ENCODE measurements at regions not wholly inside any gene's neighbourhood (a gene's known extent, or its start where the extent isn't known, plus 50 kb on each side); places are given as distances from the start of the nearest gene placed in this dataset.

GRCh38 chr5:42884326-42884725 lies 72.6 kb upstream of the SELENOP start:
- 83 to 97% (median 93%) methylated on average over 1 of the region's 1 CpG for WGBS, 4 donors
- ATAC-seq (no peak), DNase-seq (no peak)
- Histone ChIP-seq H3K9me3 (no peaks in the 10 kb centered on the region), H3K27ac (no peak overlapping the region), H3K4me1 (peaks cover 0 to 19% (median 0%) of the 10 kb centered on the region in 12 donors), H3K4me3 (no peak overlapping the region), H3K27me3 (no peaks in the 10 kb centered on the region), H3K36me3 (no peaks in the 10 kb centered on the region)
- intact Hi-C loops (cut with DNase I) = loop anchor here in 7 of 10 donors (5.0 to 10.0 kb wide), 6 partner anchors 72 to 880 kb away; partner anchors contain the start of genes GHR (in 2 of the 7) and SELENOP (in 1 of the 7)
- TF ChIP-seq, protein P1, sequence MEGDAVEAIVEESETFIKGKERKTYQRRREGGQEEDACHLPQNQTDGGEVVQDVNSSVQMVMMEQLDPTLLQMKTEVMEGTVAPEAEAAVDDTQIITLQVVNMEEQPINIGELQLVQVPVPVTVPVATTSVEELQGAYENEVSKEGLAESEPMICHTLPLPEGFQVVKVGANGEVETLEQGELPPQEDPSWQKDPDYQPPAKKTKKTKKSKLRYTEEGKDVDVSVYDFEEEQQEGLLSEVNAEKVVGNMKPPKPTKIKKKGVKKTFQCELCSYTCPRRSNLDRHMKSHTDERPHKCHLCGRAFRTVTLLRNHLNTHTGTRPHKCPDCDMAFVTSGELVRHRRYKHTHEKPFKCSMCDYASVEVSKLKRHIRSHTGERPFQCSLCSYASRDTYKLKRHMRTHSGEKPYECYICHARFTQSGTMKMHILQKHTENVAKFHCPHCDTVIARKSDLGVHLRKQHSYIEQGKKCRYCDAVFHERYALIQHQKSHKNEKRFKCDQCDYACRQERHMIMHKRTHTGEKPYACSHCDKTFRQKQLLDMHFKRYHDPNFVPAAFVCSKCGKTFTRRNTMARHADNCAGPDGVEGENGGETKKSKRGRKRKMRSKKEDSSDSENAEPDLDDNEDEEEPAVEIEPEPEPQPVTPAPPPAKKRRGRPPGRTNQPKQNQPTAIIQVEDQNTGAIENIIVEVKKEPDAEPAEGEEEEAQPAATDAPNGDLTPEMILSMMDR (IDR thresholded peaks at IDR 0.05) = no peak
- no peak for TF ChIP-seq POLR2A (IDR thresholded peaks at IDR 0.05)

DNA sequence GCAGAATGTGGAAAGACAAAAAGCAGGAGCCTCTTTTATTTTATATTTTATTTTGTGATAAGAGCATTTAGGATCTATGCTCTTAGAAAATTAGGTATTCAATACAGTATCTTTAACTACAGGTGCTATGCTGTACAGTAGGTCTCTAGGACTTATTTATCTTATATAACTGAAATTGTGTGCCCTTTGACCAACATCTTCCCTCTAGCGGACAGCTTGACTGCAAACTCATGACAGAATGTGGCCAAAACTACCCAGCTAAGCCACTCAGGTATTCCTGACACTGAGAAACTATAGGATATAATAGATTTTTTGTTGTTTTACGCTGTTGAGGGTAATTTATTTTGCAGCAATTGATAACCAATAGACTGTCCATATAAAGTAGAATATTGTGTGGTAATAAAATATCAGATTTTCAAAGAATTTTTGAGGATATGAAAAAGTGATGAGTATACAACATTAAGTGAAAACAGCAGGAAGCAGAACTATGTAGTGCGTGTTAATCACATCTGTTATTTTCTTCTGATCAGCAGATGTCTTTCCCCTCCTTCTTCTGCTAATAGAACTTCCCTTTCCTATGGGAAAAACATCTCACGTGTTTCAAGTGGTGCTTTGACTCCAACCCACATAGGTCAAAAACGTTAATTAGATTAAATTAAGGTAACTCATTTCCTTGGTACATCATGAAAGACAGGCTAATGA lies 69.9 kb upstream of the SELENOP start:
- TF ChIP-seq, protein P1 (IDR thresholded peaks at IDR 0.05) = no peak
- no peak for TF ChIP-seq POLR2A (IDR thresholded peaks at IDR 0.05)
- ATAC-seq (peak in 2 of 4 donors; percentile 50 to 76), DNase-seq (no peak)
- Histone ChIP-seq H3K4me3 (no peak overlapping the region), H3K27me3 (no peaks in the 10 kb centered on the region), H3K4me1 (peaks cover 0 to 19% (median 0%) of the 10 kb centered on the region in 12 donors), H3K36me3 (no peaks in the 10 kb centered on the region), H3K27ac (peak overlapping the region in 5 of 12 donors; percentile 8 to 70 (median 22)), H3K9me3 (no peaks in the 10 kb centered on the region)
- intact Hi-C loops (cut with DNase I) = loop anchor here in 7 of 10 donors (5.0 to 10.0 kb wide), 6 partner anchors 69 to 877 kb away; partner anchors contain the start of genes GHR (in 2 of the 7) and SELENOP (in 1 of the 7)
- WGBS, 4 donors = 69 to 77% (median 71%) methylated on average over 5 of the region's 5 CpGs

GRCh38 chr5:42880496-42881150 lies 68.9 kb upstream of the SELENOP start:
- intact Hi-C loops (cut with DNase I) = loop anchor here in 7 of 10 donors (5.0 to 10.0 kb wide), 6 partner anchors 68 to 876 kb away; partner anchors contain the start of genes GHR (in 2 of the 7) and SELENOP (in 1 of the 7)
- ATAC-seq (no peak), DNase-seq (no peak)
- no peak overlapping the region for H3K4me3 ChIP-seq
- no peaks in the 10 kb centered on the region for H3K9me3 ChIP-seq
- H3K4me1 ChIP-seq = peaks cover 0 to 26% (median 0%) of the 10 kb centered on the region in 12 donors
- H3K27me3 ChIP-seq = no peaks in the 10 kb centered on the region
- peak overlapping the region in 3 of 12 donors; percentile 17 to 70 (median 24) for H3K27ac ChIP-seq
- TF ChIP-seq POLR2A (IDR thresholded peaks at IDR 0.05) = no peak
- TF ChIP-seq, protein P1 (IDR thresholded peaks at IDR 0.05) = no peak
- no peaks in the 10 kb centered on the region for H3K36me3 ChIP-seq
- WGBS, 4 donors = 31 to 63% (median 46%) methylated on average over 1 of the region's 1 CpG

DNA sequence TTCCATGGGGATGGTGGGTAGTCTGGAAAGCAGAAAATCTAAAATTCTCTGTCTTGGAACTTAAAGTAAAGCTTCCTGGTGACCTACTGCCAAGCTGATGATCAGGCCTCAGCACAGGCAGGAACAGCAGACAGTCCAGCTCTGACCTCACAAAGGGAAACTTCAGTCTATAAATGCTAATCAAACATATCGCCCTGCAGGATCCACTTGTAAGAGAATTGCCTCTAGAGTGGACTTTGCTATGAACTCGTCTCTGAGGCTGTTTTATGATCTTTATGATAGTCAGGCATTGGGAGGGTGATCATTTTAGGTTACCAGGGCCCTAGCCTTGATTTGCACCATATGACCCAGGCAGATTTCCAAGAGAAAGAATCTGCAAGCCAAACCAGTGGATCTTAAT lies 67.6 kb upstream of the SELENOP start:
- Histone ChIP-seq H3K27me3 (no peaks in the 10 kb centered on the region), H3K9me3 (no peaks in the 10 kb centered on the region), H3K36me3 (no peaks in the 10 kb centered on the region), H3K4me1 (peaks cover 0 to 31% (median 0%) of the 10 kb centered on the region in 12 donors), H3K4me3 (no peak overlapping the region), H3K27ac (no peak overlapping the region)
- TF ChIP-seq, protein P1 (IDR thresholded peaks at IDR 0.05) = no peak
- no peak for TF ChIP-seq POLR2A (IDR thresholded peaks at IDR 0.05)
- DNase-seq (no peak), ATAC-seq (no peak)
- WGBS, 4 donors = 79 to 89% (median 85%) methylated on average over 2 of the region's 2 CpGs
- intact Hi-C loops (cut with DNase I) = no loop called here
